Esophagus squamous epithelium (tissue), 4 donors: ENCODE measurements at regions not wholly inside any gene's neighbourhood (a gene's known extent, or its start where the extent isn't known, plus 50 kb on each side); places are given as distances from the start of the nearest gene placed in this dataset.

ENCODE experiments used
- POLR2A ChIP-seq, 4 donors: fragments of 450-650 bp; IDR thresholded peaks; one replicate each; pipeline ENCODE4 v1.6.1; 2017; ENCODE audit warnings: antibody characterized with exemption in 4 of 4, mild to moderate bottlenecking in 4 of 4, moderate library complexity in 3 of 4
- TF ChIP-seq, protein P1 (sequence below), 6 experiments: fragments of 450-650 bp in 4 of 6; fragments of 200-600 bp in 2 of 6; sonication (generic) in 2 of 6; IDR thresholded peaks; one replicate each; pipeline ENCODE4 v1.5.1; 2016 to 2019; ENCODE audit warnings: antibody characterized with exemption in 6 of 6, mild to moderate bottlenecking in 4 of 6, moderate library complexity in 4 of 6

DNA sequence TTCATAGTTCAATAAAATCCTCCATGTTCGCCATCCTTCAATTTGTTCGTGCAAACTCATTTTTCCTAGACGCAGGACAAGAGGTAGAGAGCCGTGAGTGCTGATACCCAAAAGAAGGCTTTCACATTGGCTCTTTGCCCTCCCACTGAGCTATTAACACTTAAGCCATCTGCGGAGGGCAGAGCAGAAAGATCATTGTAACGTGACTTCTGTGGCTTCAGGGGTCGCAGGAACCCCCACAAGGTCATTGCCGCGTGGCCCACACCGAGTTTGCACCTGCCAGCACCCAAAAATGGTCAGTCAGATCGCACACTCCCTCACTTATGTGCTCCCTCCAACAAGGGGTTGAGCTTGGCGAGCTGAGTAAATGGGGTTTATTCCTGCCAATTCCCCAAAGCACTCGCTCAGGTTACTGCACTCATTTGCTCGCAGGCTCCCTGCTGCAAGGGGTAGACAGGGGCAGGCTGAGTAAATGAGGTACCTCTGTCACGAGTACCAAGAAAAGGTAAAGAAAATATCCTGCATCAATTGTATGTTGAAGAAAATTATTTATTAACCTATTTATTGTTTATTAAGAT lies 144.1 kb downstream of the PRR20E start:
- no peak for TF ChIP-seq POLR2A (IDR thresholded peaks at IDR 0.05)
- TF ChIP-seq, protein P1, sequence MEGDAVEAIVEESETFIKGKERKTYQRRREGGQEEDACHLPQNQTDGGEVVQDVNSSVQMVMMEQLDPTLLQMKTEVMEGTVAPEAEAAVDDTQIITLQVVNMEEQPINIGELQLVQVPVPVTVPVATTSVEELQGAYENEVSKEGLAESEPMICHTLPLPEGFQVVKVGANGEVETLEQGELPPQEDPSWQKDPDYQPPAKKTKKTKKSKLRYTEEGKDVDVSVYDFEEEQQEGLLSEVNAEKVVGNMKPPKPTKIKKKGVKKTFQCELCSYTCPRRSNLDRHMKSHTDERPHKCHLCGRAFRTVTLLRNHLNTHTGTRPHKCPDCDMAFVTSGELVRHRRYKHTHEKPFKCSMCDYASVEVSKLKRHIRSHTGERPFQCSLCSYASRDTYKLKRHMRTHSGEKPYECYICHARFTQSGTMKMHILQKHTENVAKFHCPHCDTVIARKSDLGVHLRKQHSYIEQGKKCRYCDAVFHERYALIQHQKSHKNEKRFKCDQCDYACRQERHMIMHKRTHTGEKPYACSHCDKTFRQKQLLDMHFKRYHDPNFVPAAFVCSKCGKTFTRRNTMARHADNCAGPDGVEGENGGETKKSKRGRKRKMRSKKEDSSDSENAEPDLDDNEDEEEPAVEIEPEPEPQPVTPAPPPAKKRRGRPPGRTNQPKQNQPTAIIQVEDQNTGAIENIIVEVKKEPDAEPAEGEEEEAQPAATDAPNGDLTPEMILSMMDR (IDR thresholded peaks at IDR 0.05), result no peak
